GM23338 (cell line): ENCODE measurements at regions not wholly inside any gene's neighbourhood (a gene's known extent, or its start where the extent isn't known, plus 50 kb on each side); places are given as distances from the start of the nearest gene placed in this dataset.

Experiments used
- ATAC-seq: fragments of 200-7000 bp; cut with Tn5 transposase; 3 replicates; pipeline ENCODE4 v1.9.1; 2020
- DNase-seq: peaks from one replicate; pipeline ENCODE4 v3.0.0-alpha.2; 2015; ENCODE audit warnings: low spot score
- H2AFZ ChIP-seq: fragments of 200-600 bp; sonication (generic); 2 replicates; pipeline ENCODE4 v1.8.0; 2016; ENCODE audit warnings: antibody characterized with exemption, mild to moderate bottlenecking, moderate library complexity
- H3F3A ChIP-seq: fragments of 200-600 bp; sonication (generic); replicated peaks from 2 replicates; pipeline ENCODE4 v1.8.0; 2017; ENCODE audit warnings: antibody characterized with exemption, mixed run types, low read depth
- H3K27ac ChIP-seq: fragments of 200-600 bp; sonication (generic); 2 replicates; pipeline ENCODE4 v1.6.1; 2016; ENCODE audit warnings: low read depth
- H3K27me3 ChIP-seq: fragments of 200-600 bp; sonication (generic); 2 replicates; pipeline ENCODE4 v1.8.0; 2016; ENCODE audit warnings: mild to moderate bottlenecking, mixed run types, moderate library complexity; ENCODE audit not compliant: insufficient read depth
- H3K36me3 ChIP-seq: fragments of 200-600 bp; sonication (generic); 2 replicates; pipeline ENCODE4 v1.8.0; 2016; ENCODE audit warnings: mild to moderate bottlenecking; ENCODE audit not compliant: insufficient read depth
- H3K4me1 ChIP-seq: fragments of 200-600 bp; sonication (generic); 2 replicates; pipeline ENCODE4 v1.8.0; 2016; ENCODE audit warnings: mild to moderate bottlenecking, moderate library complexity; ENCODE audit not compliant: insufficient read depth
- H3K4me2 ChIP-seq: fragments of 200-600 bp; sonication (generic); 2 replicates; pipeline ENCODE4 v1.7.1; 2017; ENCODE audit warnings: mixed run types
- H3K4me3 ChIP-seq: fragments of 200-600 bp; sonication (generic); 2 replicates; pipeline ENCODE4 v1.6.1; 2016; ENCODE audit warnings: mixed run types
- H3K79me2 ChIP-seq: fragments of 200-600 bp; sonication (generic); replicated peaks from 2 replicates; pipeline ENCODE4 v1.8.0; 2017; ENCODE audit warnings: mild to moderate bottlenecking; ENCODE audit not compliant: insufficient read depth
- H3K9me2 ChIP-seq: fragments of 200-600 bp; sonication (generic); 2 replicates; pipeline ENCODE4 v1.8.0; 2017; ENCODE audit not compliant: insufficient read depth
- H4K20me1 ChIP-seq: fragments of 200-600 bp; sonication (generic); replicated peaks from 2 replicates; pipeline ENCODE4 v1.8.0; 2017; ENCODE audit warnings: mild to moderate bottlenecking; ENCODE audit not compliant: insufficient read depth
- H3K27ac Mint-ChIP-seq: 2 replicates; pipeline ENCODE4 v1.8.0; 2020; ENCODE audit warnings: inconsistent platforms, mild to moderate bottlenecking, moderate library complexity, mixed read lengths
- H3K27me3 Mint-ChIP-seq: 3 replicates; pipeline ENCODE4 v1.8.0; 2022; ENCODE audit warnings: low read depth, mild to moderate bottlenecking, moderate library complexity, mixed read lengths, inconsistent platforms; ENCODE audit not compliant: insufficient read depth, poor library complexity
- H3K36me3 Mint-ChIP-seq: 3 replicates; pipeline ENCODE4 v1.8.0; 2021; ENCODE audit warnings: low read depth, mild to moderate bottlenecking, inconsistent platforms, moderate library complexity, mixed read lengths
- H3K4me1 Mint-ChIP-seq: 3 replicates; pipeline ENCODE4 v1.8.0; 2020; ENCODE audit warnings: mild to moderate bottlenecking, inconsistent platforms, mixed read lengths
- H3K4me3 Mint-ChIP-seq: 3 replicates; pipeline ENCODE4 v1.8.0; 2021; ENCODE audit warnings: moderate library complexity, mild to moderate bottlenecking, inconsistent platforms, mixed read lengths
- H3K9me3 Mint-ChIP-seq: 3 replicates; pipeline ENCODE4 v1.8.0; 2020; ENCODE audit warnings: moderate library complexity, mild to moderate bottlenecking, inconsistent platforms, mixed read lengths
- EZH2 ChIP-seq: fragments of 200-600 bp; sonication (generic); IDR thresholded peaks from one replicate; pipeline ENCODE4 v1.8.0; 2017; ENCODE audit warnings: antibody characterized with exemption, mild to moderate bottlenecking, low read depth; ENCODE audit not compliant: unreplicated experiment
- EZH2phosphoT487 ChIP-seq: fragments of 200-600 bp; sonication (generic); IDR thresholded peaks from one replicate; pipeline ENCODE4 v1.8.1; 2018; ENCODE audit warnings: antibody characterized with exemption; ENCODE audit not compliant: unreplicated experiment
- POLR2AphosphoS5 ChIP-seq: IDR thresholded peaks from 2 replicates; pipeline ENCODE4 v1.6.1; 2016; ENCODE audit warnings: antibody characterized with exemption, low read depth
- ZNF331 ChIP-seq: fragments of 250-450 bp; sonication (Bioruptor Pico); IDR thresholded peaks from 2 replicates; pipeline ENCODE4 v1.5.0; 2020; ENCODE audit warnings: low read depth, mild to moderate bottlenecking, moderate library complexity
- TF ChIP-seq, protein P1 (sequence below): fragments of 250-450 bp; sonication (Bioruptor Pico); IDR thresholded peaks from 2 replicates; pipeline ENCODE4 v1.5.0; 2020; ENCODE audit warnings: mild to moderate bottlenecking, moderate library complexity
- TF ChIP-seq, protein P2 (sequence below): IDR thresholded peaks from 2 replicates; pipeline ENCODE4 v1.6.1; 2016; ENCODE audit warnings: antibody characterized with exemption

- Histone ChIP-seq H3K36me3 (no peaks in the 10 kb centered on the region), H3K27ac (no peak overlapping the region), H3K4me3 (no peak overlapping the region), H2AFZ (no peak overlapping the region), H3K27me3 (no peaks in the 10 kb centered on the region), H4K20me1 (no peaks in the 10 kb centered on the region), H3K4me1 (no peaks in the 10 kb centered on the region), H3K4me2 (no peak overlapping the region), H3K9me2 (0 out of 2 replicates have a peak, but pooled peaks cover 11% of the 10 kb centered on the region), H3K79me2 (no peaks in the 10 kb centered on the region), H3F3A (no peaks in the 10 kb centered on the region)
- TF ChIP-seq ZNF331 (CRISPR knock-in tag) (no peak), EZH2 (no peak), POLR2AphosphoS5 (no peak), EZH2phosphoT487 (no peak)
- TF ChIP-seq, protein P1, sequence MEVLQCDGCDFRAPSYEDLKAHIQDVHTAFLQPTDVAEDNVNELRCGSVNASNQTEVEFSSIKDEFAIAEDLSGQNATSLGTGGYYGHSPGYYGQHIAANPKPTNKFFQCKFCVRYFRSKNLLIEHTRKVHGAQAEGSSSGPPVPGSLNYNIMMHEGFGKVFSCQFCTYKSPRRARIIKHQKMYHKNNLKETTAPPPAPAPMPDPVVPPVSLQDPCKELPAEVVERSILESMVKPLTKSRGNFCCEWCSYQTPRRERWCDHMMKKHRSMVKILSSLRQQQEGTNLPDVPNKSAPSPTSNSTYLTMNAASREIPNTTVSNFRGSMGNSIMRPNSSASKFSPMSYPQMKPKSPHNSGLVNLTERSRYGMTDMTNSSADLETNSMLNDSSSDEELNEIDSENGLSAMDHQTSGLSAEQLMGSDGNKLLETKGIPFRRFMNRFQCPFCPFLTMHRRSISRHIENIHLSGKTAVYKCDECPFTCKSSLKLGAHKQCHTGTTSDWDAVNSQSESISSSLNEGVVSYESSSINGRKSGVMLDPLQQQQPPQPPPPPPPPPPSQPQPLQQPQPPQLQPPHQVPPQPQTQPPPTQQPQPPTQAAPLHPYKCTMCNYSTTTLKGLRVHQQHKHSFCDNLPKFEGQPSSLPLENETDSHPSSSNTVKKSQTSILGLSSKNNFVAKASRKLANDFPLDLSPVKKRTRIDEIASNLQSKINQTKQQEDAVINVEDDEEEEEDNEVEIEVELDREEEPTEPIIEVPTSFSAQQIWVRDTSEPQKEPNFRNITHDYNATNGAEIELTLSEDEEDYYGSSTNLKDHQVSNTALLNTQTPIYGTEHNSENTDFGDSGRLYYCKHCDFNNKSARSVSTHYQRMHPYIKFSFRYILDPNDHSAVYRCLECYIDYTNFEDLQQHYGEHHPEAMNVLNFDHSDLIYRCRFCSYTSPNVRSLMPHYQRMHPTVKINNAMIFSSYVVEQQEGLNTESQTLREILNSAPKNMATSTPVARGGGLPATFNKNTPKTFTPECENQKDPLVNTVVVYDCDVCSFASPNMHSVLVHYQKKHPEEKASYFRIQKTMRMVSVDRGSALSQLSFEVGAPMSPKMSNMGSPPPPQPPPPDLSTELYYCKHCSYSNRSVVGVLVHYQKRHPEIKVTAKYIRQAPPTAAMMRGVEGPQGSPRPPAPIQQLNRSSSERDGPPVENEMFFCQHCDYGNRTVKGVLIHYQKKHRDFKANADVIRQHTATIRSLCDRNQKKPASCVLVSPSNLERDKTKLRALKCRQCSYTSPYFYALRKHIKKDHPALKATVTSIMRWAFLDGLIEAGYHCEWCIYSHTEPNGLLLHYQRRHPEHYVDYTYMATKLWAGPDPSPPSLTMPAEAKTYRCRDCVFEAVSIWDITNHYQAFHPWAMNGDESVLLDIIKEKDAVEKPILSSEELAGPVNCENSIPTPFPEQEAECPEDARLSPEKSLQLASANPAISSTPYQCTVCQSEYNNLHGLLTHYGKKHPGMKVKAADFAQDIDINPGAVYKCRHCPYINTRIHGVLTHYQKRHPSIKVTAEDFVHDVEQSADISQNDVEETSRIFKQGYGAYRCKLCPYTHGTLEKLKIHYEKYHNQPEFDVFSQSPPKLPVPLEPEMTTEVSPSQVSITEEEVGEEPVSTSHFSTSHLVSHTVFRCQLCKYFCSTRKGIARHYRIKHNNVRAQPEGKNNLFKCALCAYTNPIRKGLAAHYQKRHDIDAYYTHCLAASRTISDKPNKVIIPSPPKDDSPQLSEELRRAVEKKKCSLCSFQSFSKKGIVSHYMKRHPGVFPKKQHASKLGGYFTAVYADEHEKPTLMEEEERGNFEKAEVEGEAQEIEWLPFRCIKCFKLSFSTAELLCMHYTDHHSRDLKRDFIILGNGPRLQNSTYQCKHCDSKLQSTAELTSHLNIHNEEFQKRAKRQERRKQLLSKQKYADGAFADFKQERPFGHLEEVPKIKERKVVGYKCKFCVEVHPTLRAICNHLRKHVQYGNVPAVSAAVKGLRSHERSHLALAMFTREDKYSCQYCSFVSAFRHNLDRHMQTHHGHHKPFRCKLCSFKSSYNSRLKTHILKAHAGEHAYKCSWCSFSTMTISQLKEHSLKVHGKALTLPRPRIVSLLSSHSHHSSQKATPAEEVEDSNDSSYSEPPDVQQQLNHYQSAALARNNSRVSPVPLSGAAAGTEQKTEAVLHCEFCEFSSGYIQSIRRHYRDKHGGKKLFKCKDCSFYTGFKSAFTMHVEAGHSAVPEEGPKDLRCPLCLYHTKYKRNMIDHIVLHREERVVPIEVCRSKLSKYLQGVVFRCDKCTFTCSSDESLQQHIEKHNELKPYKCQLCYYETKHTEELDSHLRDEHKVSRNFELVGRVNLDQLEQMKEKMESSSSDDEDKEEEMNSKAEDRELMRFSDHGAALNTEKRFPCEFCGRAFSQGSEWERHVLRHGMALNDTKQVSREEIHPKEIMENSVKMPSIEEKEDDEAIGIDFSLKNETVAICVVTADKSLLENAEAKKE (CRISPR knock-in tag): no peak
- TF ChIP-seq, protein P2, sequence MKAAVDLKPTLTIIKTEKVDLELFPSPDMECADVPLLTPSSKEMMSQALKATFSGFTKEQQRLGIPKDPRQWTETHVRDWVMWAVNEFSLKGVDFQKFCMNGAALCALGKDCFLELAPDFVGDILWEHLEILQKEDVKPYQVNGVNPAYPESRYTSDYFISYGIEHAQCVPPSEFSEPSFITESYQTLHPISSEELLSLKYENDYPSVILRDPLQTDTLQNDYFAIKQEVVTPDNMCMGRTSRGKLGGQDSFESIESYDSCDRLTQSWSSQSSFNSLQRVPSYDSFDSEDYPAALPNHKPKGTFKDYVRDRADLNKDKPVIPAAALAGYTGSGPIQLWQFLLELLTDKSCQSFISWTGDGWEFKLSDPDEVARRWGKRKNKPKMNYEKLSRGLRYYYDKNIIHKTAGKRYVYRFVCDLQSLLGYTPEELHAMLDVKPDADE: no peak
- Mint-ChIP-seq H3K9me3 (no peaks in the 10 kb centered on the region; the same call in 2 of the 3 replicates), H3K4me3 (no peak overlapping the region), H3K27me3 (peaks cover 2% of the 10 kb centered on the region), H3K4me1 (no peaks in the 10 kb centered on the region), H3K27ac (no peak overlapping the region; the same call in 1 of the 2 replicates), H3K36me3 (no peaks in the 10 kb centered on the region)
- no peak for ATAC-seq
- DNase-seq: no peak
These were observed 269.9 kb downstream of the SEC23IP start for GRCh38 chr10:120162471-120162870.
